Right lobe of liver (tissue), 4 donors: ENCODE measurements at regions not wholly inside any gene's neighbourhood (a gene's known extent, or its start where the extent isn't known, plus 50 kb on each side); places are given as distances from the start of the nearest gene placed in this dataset.

Experiments used
- CTCF ChIP-seq, 4 donors: fragments of 200-600 bp in 3 of 4; fragments of 450-650 bp in 1 of 4; IDR thresholded peaks; one replicate each; pipeline versions ENCODE4 v1.5.1 to v1.8.0; 2016 to 2022; ENCODE audit warnings: antibody characterized with exemption in 4 of 4, mild to moderate bottlenecking in 2 of 4
- POLR2A ChIP-seq: fragments of 450-650 bp; IDR thresholded peaks from one replicate; pipeline ENCODE4 v1.6.1; 2017; ENCODE audit warnings: antibody characterized with exemption, mild to moderate bottlenecking
- donor health status: DM: no; HTN: no; CAD: no.
- donor health status: DM: no; HTN: no; CAD: no.
- donor health status: DM: no; HTN: yes; CAD: no.

DNA sequence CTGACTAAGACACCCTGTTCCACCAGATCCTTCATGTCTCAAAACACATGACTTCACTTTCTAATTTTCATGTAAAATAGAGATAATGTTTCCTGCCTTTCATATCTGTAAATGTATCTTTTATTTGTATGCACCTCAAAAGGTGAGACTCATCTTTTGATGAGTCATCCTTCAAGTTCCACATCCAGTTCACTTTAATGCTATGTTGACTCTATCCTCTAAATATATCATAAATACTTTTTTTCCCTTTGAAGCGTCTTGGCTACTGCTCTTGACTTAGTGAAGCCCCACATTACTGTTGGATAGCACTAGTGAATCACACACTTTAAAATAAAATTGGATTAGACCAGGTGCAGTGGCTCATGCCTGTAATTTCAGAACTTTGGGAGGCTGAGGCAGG, 741.1 kb downstream of the VGLL3 start:
- TF ChIP-seq CTCF (IDR thresholded peaks at IDR 0.05) = no peak
- TF ChIP-seq POLR2A = no peak
